ENCODE measurements at regions not wholly inside any gene's neighbourhood (a gene's known extent, or its start where the extent isn't known, plus 50 kb on each side); places are given as distances from the start of the nearest gene placed in this dataset.

DNA sequence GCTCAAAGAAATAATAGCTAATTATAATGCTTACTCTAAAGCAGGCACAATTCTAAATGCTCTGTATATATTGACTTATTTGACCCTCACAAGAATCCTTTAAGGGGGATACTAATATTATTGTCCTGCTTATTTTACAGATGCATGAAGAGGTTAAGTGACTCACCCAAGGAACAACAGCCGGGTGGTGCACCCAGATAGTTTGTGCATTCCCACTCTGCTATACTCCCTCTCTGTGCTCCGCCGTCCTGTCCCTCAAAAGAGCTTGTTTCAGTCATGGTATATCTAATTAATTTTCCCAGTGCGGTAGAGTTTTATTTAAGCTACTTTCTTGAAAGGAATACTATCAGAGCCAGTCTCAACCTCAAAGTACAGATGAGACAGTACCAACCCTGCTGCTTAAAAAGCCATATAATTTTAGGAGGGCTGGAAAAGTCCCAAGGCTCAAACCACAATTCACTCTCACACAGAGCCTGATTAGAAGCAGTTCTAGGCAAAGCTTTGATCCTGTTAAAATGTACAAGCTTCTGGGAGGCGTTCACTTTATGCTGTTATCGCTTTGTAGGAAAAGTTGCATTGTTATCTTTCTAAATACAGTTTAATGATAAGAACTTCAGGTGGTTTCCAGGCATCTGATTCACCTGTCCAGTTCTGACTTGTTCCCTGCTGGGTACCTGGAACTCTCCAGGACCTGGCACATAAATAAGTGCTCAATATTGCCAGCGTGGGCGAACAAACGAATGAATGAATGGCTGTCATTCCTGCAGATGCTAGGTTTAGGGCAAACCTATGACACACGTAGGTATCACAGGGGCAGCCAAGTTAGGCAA, 261.5 kb upstream of the KLF14 start:
- TF ChIP-seq, protein P1, sequence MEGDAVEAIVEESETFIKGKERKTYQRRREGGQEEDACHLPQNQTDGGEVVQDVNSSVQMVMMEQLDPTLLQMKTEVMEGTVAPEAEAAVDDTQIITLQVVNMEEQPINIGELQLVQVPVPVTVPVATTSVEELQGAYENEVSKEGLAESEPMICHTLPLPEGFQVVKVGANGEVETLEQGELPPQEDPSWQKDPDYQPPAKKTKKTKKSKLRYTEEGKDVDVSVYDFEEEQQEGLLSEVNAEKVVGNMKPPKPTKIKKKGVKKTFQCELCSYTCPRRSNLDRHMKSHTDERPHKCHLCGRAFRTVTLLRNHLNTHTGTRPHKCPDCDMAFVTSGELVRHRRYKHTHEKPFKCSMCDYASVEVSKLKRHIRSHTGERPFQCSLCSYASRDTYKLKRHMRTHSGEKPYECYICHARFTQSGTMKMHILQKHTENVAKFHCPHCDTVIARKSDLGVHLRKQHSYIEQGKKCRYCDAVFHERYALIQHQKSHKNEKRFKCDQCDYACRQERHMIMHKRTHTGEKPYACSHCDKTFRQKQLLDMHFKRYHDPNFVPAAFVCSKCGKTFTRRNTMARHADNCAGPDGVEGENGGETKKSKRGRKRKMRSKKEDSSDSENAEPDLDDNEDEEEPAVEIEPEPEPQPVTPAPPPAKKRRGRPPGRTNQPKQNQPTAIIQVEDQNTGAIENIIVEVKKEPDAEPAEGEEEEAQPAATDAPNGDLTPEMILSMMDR (IDR thresholded peaks at IDR 0.05) = no peak
- no peak for TF ChIP-seq POLR2A (IDR thresholded peaks at IDR 0.05)
